HEK293 (cell line): ENCODE measurements at regions not wholly inside any gene's neighbourhood (a gene's known extent, or its start where the extent isn't known, plus 50 kb on each side); places are given as distances from the start of the nearest gene placed in this dataset.

Experiments
- SCRT1 ChIP-seq: fragments of 450-650 bp; formaldehyde crosslinking; IDR thresholded peaks from 2 replicates; pipeline ENCODE4 v1.5.1; 2016; ENCODE audit warnings: missing biosample characterization, missing genetic modification characterization, borderline replicate concordance
- ZNF274 ChIP-seq, 2 experiments: fragments of 200-500 bp in 1 of 2; fragments of 450-650 bp in 1 of 2; sonication (Bioruptor generic) in 1 of 2; formaldehyde crosslinking in 1 of 2; IDR thresholded peaks; 2 replicates each; pipeline versions ENCODE4 v1.5.1 to v1.6.1; 2014 to 2016; ENCODE audit warnings: borderline replicate concordance in 1 of 2, inconsistent platforms in 1 of 2, low read length in 1 of 2, missing biosample characterization in 1 of 2, missing genetic modification characterization in 1 of 2
- ZNF488 ChIP-seq: fragments of 450-650 bp; formaldehyde crosslinking; IDR thresholded peaks from 2 replicates; pipeline ENCODE4 v1.5.1; 2016; ENCODE audit warnings: missing biosample characterization, missing genetic modification characterization

GRCh38 chr22:23000657-23001347, 69.5 kb upstream of the GNAZ start:
- TF ChIP-seq SCRT1 (tag by site-specific recombination) (no peak), ZNF274 (IDR thresholded peaks at IDR 0.05; ENCODE audit: low read length) (no peak), ZNF274 (tag by site-specific recombination; IDR thresholded peaks at IDR 0.05; ENCODE audit: borderline replicate concordance) (no peak), ZNF488 (tag by site-specific recombination) (no peak)
